Prostate gland (tissue), 2 donors: ENCODE measurements at regions not wholly inside any gene's neighbourhood (a gene's known extent, or its start where the extent isn't known, plus 50 kb on each side); places are given as distances from the start of the nearest gene placed in this dataset.

ENCODE experiments used
- CTCF ChIP-seq, 4 experiments: fragments of 200-600 bp in 2 of 4; fragments of 450-650 bp in 2 of 4; sonication (generic) in 2 of 4; IDR thresholded peaks; 1 replicate in 3 of 4; 2 replicates in 1 of 4; pipeline ENCODE4 v1.5.1; 2016 to 2019; ENCODE audit warnings: antibody characterized with exemption in 4 of 4, mild to moderate bottlenecking in 2 of 4, moderate library complexity in 2 of 4
- POLR2A ChIP-seq: fragments of 450-650 bp; IDR thresholded peaks from one replicate; pipeline ENCODE4 v1.6.1; 2016; ENCODE audit warnings: antibody characterized with exemption, mild to moderate bottlenecking
- POLR2AphosphoS5 ChIP-seq: sonication (generic); formaldehyde crosslinking; IDR thresholded peaks from one replicate; pipeline ENCODE4 v1.6.1; 2017; ENCODE audit warnings: antibody characterized with exemption

- no peak for TF ChIP-seq POLR2A
- TF ChIP-seq CTCF (IDR thresholded peaks at IDR 0.05), result no peak
- TF ChIP-seq POLR2AphosphoS5, result no peak
Measured at GRCh38 chr4:26052663-26053541, 138.9 kb downstream of the SMIM20 start.
